ENCODE measurements at regions not wholly inside any gene's neighbourhood (a gene's known extent, or its start where the extent isn't known, plus 50 kb on each side); places are given as distances from the start of the nearest gene placed in this dataset.

DNA sequence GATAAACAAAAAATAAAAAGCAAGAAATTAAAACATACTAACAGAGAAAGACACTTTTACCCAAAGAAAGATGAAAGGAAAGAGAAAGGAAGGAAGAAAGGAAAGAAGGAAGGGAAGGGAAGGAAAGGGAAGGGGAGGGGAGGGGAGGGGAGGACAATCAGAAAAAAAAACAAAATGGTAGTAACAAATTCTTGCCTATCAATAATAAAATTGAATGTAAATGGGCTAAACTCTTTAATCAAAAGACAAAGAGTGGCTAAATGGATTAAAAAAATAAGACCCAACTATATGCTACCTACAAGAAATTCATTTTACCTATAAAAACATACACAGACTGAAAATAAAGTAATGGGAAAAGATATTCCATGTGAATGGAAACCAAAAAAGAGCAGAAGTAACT lies 372.9 kb upstream of the NFIA start:
- no peak overlapping the region for H3K27ac Mint-ChIP-seq (ENCODE audit: unreplicated experiment)
- no peaks in the 10 kb centered on the region for H3K4me1 Mint-ChIP-seq
- H3K36me3 Mint-ChIP-seq (ENCODE audit: low read depth) = peaks cover 18% of the 10 kb centered on the region
- H3K9me3 Mint-ChIP-seq = peaks cover 28% of the 10 kb centered on the region
- no peak for DNase-seq (ENCODE audit: low read depth, low spot score)
- TF ChIP-seq, protein P1, sequence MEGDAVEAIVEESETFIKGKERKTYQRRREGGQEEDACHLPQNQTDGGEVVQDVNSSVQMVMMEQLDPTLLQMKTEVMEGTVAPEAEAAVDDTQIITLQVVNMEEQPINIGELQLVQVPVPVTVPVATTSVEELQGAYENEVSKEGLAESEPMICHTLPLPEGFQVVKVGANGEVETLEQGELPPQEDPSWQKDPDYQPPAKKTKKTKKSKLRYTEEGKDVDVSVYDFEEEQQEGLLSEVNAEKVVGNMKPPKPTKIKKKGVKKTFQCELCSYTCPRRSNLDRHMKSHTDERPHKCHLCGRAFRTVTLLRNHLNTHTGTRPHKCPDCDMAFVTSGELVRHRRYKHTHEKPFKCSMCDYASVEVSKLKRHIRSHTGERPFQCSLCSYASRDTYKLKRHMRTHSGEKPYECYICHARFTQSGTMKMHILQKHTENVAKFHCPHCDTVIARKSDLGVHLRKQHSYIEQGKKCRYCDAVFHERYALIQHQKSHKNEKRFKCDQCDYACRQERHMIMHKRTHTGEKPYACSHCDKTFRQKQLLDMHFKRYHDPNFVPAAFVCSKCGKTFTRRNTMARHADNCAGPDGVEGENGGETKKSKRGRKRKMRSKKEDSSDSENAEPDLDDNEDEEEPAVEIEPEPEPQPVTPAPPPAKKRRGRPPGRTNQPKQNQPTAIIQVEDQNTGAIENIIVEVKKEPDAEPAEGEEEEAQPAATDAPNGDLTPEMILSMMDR (conservative IDR thresholded peaks at IDR 0.05) = no peak
- H3K4me3 Mint-ChIP-seq = no peak overlapping the region
- no peaks in the 10 kb centered on the region for H3K27me3 Mint-ChIP-seq (ENCODE audit: low read depth)

DNA sequence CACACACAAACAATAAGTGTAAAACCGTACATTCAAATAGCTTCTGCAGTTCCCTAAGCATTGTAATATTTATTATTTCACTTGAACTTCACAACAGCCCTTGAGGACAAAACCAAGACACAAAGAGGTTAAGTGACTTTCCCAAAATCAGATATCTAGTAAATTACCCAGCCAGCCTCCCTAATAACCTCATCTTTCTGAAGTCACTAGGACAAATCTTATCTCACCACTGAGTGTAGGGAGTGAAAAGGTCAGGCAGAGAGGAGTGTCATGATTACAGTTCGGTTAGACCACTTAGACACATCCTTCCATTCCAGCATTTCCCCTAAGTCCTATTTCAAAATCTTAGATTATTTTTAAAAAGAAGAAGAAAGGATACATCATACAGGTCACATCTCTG lies 377.3 kb upstream of the NFIA start:
- no peaks in the 10 kb centered on the region for H3K27me3 Mint-ChIP-seq (ENCODE audit: low read depth)
- no peak overlapping the region for H3K4me3 Mint-ChIP-seq
- H3K4me1 Mint-ChIP-seq = peaks cover 10% of the 10 kb centered on the region
- peaks cover 2% of the 10 kb centered on the region for H3K36me3 Mint-ChIP-seq (ENCODE audit: low read depth)
- no peak overlapping the region for H3K27ac Mint-ChIP-seq (ENCODE audit: unreplicated experiment)
- peaks cover 15% of the 10 kb centered on the region for H3K9me3 Mint-ChIP-seq
- TF ChIP-seq, protein P1 (conservative IDR thresholded peaks at IDR 0.05) = no peak
- no peak for DNase-seq (ENCODE audit: low read depth, low spot score)

DNA sequence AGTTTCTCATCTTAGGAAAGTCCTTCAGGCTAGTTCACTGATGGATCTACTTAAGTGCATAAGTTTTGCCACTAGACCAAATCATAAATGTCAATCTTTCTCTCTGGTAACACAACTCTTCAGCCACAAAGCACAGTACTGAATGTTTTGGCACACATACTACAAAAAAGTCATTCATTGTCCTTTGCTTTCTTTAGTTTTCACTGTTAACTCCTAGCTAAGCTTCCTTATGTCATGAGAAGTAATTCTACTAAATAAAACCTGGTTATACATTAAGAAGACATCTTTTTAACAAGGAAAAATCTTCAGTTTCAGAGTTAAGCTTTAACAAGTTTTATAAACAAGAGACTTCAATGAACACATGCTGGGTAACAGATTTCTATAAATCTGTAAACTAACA lies 379.2 kb upstream of the NFIA start:
- TF ChIP-seq, protein P1 (conservative IDR thresholded peaks at IDR 0.05) = no peak
- no peak overlapping the region for H3K4me3 Mint-ChIP-seq
- no peaks in the 10 kb centered on the region for H3K36me3 Mint-ChIP-seq (ENCODE audit: low read depth)
- DNase-seq (ENCODE audit: low read depth, low spot score) = no peak
- H3K27me3 Mint-ChIP-seq (ENCODE audit: low read depth) = no peaks in the 10 kb centered on the region
- peaks cover 15% of the 10 kb centered on the region for H3K9me3 Mint-ChIP-seq
- no peak overlapping the region for H3K27ac Mint-ChIP-seq (ENCODE audit: unreplicated experiment)
- H3K4me1 Mint-ChIP-seq = peaks cover 10% of the 10 kb centered on the region

DNA sequence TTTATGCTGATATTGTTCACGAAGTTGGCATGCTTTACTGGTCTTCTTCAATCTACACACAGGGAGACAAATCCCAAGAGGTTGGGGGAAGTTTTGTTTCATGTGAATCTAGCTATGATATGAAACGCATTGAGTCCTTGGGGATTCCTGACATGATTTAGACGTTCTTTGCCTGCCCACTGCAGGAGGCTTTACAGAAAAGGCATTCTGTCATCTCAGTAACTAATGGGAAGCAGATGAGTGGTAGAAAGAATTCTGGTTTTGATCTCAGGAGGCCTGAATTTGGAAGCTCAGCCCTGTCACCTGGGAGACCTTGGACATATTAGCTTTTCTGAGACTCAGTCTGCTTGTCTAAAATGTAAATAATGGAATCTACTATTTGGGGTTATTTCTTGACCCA lies 383.0 kb upstream of the NFIA start:
- peaks cover 19% of the 10 kb centered on the region for H3K4me1 Mint-ChIP-seq
- no peak for DNase-seq (ENCODE audit: low read depth, low spot score)
- TF ChIP-seq, protein P1 (conservative IDR thresholded peaks at IDR 0.05) = no peak
- no peak overlapping the region for H3K27ac Mint-ChIP-seq (ENCODE audit: unreplicated experiment)
- H3K27me3 Mint-ChIP-seq (ENCODE audit: low read depth) = no peaks in the 10 kb centered on the region
- peaks cover 8% of the 10 kb centered on the region for H3K9me3 Mint-ChIP-seq
- no peaks in the 10 kb centered on the region for H3K36me3 Mint-ChIP-seq (ENCODE audit: low read depth)
- H3K4me3 Mint-ChIP-seq = no peak overlapping the region

DNA sequence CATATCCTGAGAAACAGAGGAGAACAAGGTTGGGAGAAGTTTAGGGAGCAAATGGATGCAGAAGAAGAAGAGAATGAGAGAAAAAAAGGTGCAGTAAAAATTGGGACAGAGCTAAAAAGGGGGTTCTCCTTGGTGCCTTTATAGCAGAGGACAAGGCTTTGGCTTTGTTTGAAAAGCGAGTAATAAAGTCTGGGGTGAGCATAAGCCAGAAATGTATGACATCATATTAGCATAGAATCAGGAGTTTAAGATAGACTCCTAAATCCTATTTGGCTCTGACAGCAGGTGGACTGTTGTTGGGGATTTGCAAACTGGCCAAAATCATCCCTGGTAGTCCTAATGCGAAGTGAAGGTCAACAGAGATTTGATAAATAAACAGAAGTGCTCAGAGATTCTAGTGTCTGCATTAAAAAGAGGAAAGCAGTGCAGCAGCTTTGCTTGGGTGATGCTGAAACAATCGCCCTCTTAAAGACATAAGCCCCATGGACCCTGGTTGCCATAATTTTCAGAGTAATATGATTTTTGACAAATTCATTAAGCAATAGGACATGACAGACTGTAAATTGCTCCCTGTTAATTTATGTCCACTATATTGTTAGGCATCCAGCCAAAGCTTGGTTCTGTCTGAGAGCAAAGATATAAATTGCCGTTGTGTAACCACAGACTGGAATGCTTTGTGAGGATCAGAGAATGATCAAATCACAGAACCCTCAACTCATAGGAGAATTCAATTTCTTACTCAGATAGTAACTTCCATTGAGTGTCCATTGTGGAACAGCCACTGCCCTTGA lies 385.0 kb upstream of the NFIA start:
- Mint-ChIP-seq H3K4me3 (no peak overlapping the region), H3K4me1 (peaks cover 11% of the 10 kb centered on the region), H3K27ac (ENCODE audit: unreplicated experiment) (no peak overlapping the region), H3K36me3 (ENCODE audit: low read depth) (peaks cover 8% of the 10 kb centered on the region), H3K9me3 (peaks cover 12% of the 10 kb centered on the region), H3K27me3 (ENCODE audit: low read depth) (no peaks in the 10 kb centered on the region)
- DNase-seq (ENCODE audit: low read depth, low spot score) = no peak
- TF ChIP-seq, protein P1 (conservative IDR thresholded peaks at IDR 0.05) = no peak
